Lung (tissue), 11 donors: ENCODE measurements at regions not wholly inside any gene's neighbourhood (a gene's known extent, or its start where the extent isn't known, plus 50 kb on each side); places are given as distances from the start of the nearest gene placed in this dataset.

Experiments
- ATAC-seq: fragments of 200-7000 bp; cut with Tn5 transposase; one replicate; pipeline ENCODE4 v1.9.1; 2020; ENCODE audit warnings: moderate number of reproducible peaks; ENCODE audit not compliant: insufficient read depth, low FRiP score
- DNase-seq, 3 donors: peaks; one replicate each; pipeline ENCODE4 v3.0.0-alpha.2; 2013 to 2017
- H3K27ac ChIP-seq, 2 donors: one replicate each; pipeline ENCODE4 v1.5.1; 2013; ENCODE audit warnings: mild to moderate bottlenecking in 2 of 2, moderate library complexity in 2 of 2, control low read depth in 1 of 2, inconsistent platforms in 1 of 2, low read depth in 1 of 2, low read length in 1 of 2
- H3K27me3 ChIP-seq, 3 donors: one replicate each; pipeline ENCODE4 v1.5.1; 2013; ENCODE audit warnings: low read length in 2 of 3; ENCODE audit not compliant: control insufficient read depth in 3 of 3, insufficient read depth in 3 of 3
- H3K36me3 ChIP-seq, 4 donors: one replicate each; pipeline ENCODE4 v1.5.1; 2013; ENCODE audit warnings: low read length in 4 of 4, mild to moderate bottlenecking in 1 of 4, moderate library complexity in 1 of 4; ENCODE audit not compliant: control insufficient read depth in 4 of 4, insufficient read depth in 4 of 4
- H3K4me1 ChIP-seq, 5 donors: one replicate each; pipeline ENCODE4 v1.5.1; 2013; ENCODE audit warnings: low read length in 5 of 5, mild to moderate bottlenecking in 2 of 5, moderate library complexity in 1 of 5; ENCODE audit not compliant: control insufficient read depth in 5 of 5, insufficient read depth in 5 of 5
- H3K4me3 ChIP-seq: one replicate; pipeline ENCODE4 v1.5.1; 2013; ENCODE audit warnings: mild to moderate bottlenecking, control low read depth, moderate library complexity
- H3K9ac ChIP-seq, 2 donors: one replicate each; pipeline ENCODE4 v1.5.1; 2013; ENCODE audit warnings: low read length in 2 of 2, control low read depth in 1 of 2; ENCODE audit not compliant: insufficient read depth in 1 of 2
- H3K9me3 ChIP-seq, 4 donors: one replicate each; pipeline ENCODE4 v1.5.1; 2013; ENCODE audit warnings: low read length in 3 of 4, mild to moderate bottlenecking in 1 of 4, moderate library complexity in 1 of 4; ENCODE audit not compliant: control insufficient read depth in 4 of 4, insufficient read depth in 3 of 4
- WGBS, 2 donors: extraction: QIAGEN DNeasy Blood & Tissue Kit; methylation state at CpG; one replicate each; pipeline ENCODE4 v1.1.7; 2013; 5-methylcytosine and 5-hydroxymethylcytosine counted together
- TF ChIP-seq, protein P1 (sequence below): IDR thresholded peaks from 2 replicates; pipeline ENCODE4 v1.5.1; 2012; ENCODE audit warnings: mild to moderate bottlenecking; ENCODE audit errors: control extremely low read depth, extremely low read depth
- donor health status: control.
- donor health status: control.
- donor health status: Bipolar disorder and iron deficiency.
- donor health status: healthy.
- donor health status: DM: yes; HTN: yes; CAD: no.

DNA sequence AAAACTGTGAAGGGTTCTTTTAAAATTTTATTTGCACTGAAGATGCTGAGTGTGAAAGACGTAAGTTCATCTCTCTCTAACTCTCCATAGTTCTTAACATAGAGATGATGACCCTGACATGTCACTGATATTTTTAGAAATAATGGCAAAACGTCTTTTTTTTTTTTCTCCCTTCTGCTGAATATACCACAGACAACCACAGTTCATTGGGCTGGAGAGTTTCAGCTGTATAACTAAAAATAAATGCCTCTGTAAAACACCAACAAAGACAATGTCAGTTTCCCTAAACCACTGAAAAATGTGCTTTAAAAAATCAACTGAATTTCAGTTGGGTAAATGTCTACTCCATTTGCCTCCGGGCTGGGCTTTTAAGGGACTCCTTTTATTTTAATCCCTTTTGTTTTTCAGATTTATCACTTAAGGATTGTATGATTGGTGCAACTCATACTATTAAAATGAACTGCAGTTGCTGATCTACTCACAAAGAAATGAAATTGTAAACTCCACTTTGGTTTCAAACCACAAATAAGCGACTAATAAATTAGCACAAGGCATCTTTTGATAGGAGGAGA, 830.9 kb upstream of the WWC1 start:
- 61 to 65% methylated on average over 4 of the region's 4 CpGs for WGBS, 2 donors
- Histone ChIP-seq H3K27ac (no peak overlapping the region), H3K27me3 (peaks cover 0 to 3% (median 0%) of the 10 kb centered on the region in 3 donors), H3K9me3 (peaks cover 0 to 7% (median 2%) of the 10 kb centered on the region in 4 donors), H3K9ac (no peak overlapping the region), H3K4me3 (no peak overlapping the region), H3K36me3 (no peaks in the 10 kb centered on the region), H3K4me1 (no peaks in the 10 kb centered on the region)
- ATAC-seq (no peak), DNase-seq (no peak)
- TF ChIP-seq, protein P1, sequence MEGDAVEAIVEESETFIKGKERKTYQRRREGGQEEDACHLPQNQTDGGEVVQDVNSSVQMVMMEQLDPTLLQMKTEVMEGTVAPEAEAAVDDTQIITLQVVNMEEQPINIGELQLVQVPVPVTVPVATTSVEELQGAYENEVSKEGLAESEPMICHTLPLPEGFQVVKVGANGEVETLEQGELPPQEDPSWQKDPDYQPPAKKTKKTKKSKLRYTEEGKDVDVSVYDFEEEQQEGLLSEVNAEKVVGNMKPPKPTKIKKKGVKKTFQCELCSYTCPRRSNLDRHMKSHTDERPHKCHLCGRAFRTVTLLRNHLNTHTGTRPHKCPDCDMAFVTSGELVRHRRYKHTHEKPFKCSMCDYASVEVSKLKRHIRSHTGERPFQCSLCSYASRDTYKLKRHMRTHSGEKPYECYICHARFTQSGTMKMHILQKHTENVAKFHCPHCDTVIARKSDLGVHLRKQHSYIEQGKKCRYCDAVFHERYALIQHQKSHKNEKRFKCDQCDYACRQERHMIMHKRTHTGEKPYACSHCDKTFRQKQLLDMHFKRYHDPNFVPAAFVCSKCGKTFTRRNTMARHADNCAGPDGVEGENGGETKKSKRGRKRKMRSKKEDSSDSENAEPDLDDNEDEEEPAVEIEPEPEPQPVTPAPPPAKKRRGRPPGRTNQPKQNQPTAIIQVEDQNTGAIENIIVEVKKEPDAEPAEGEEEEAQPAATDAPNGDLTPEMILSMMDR: no peak

DNA sequence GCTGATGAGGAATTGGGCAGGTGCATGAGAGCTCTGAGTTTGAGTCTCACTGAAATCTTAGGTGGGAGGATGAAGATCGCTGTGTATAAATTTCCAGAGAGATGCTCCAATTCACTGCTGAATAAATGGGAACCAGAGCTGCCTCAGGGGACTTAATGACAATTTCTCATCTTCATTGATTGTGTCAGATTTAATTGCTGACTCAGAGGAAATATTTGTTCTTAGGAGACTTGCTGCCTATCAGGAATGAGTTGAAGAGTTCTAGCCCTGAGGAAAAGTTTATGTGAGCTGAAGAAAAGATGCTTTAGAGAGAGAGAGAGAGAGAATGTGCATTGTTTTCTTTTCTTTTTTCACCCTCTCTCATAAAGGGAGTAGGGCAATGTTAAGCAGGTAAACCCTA, 827.5 kb upstream of the WWC1 start:
- Histone ChIP-seq H3K9me3 (peaks cover 0 to 7% (median 2%) of the 10 kb centered on the region in 4 donors), H3K27me3 (peaks cover 0 to 3% (median 0%) of the 10 kb centered on the region in 3 donors), H3K36me3 (no peaks in the 10 kb centered on the region), H3K9ac (no peak overlapping the region), H3K4me1 (no peaks in the 10 kb centered on the region), H3K4me3 (no peak overlapping the region), H3K27ac (no peak overlapping the region)
- no peak for DNase-seq
- WGBS, 2 donors: 99 to 100% methylated on average over 1 of the region's 1 CpG
- TF ChIP-seq, protein P1: no peak
- no peak for ATAC-seq

DNA sequence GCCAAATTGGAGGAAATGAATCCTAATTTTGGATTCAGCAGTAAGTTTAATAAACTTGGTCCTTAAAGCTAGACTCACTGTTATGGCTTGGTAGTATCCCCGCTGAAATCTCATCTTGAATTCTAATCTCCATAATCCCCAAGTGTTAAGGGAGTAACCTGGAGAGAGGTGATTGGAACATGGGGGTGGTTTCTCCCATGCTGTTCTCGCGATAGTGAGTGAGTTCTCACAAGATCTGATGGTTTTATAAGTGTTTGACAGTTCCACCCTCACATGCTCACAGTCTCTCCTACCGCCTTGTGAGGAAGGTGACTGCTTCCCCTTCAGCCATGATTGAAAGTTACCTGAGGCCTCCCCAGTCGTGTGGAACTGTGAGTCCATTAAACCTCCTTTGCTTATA, 824.5 kb upstream of the WWC1 start:
- H3K9me3 ChIP-seq: peaks cover 0 to 7% (median 2%) of the 10 kb centered on the region in 4 donors
- H3K9ac ChIP-seq: no peak overlapping the region
- ATAC-seq (no peak), DNase-seq (no peak)
- WGBS, 2 donors: 53 to 64% methylated on average over 5 of the region's 5 CpGs
- no peak overlapping the region for H3K4me3 ChIP-seq
- H3K4me1 ChIP-seq: no peaks in the 10 kb centered on the region
- TF ChIP-seq, protein P1: no peak
- H3K27me3 ChIP-seq: no peaks in the 10 kb centered on the region
- H3K27ac ChIP-seq: no peak overlapping the region
- no peaks in the 10 kb centered on the region for H3K36me3 ChIP-seq
